HCT116 (cell line): ENCODE measurements at regions not wholly inside any gene's neighbourhood (a gene's known extent, or its start where the extent isn't known, plus 50 kb on each side); places are given as distances from the start of the nearest gene placed in this dataset.

Source experiments
- ATAC-seq: fragments of 200-7000 bp; cut with Tn5 transposase; 2 replicates; pipeline ENCODE4 v1.9.1; 2020; ENCODE audit warnings: mild to moderate bottlenecking, moderate library complexity
- BruUV-seq: library from RNA; stranded (reverse); fragments of 400-500 nt; replicated peaks from 2 replicates; lab custom pipeline; 2021; lab: Mats Ljungman, UMichigan
- CTCF ChIA-PET: fragments of 300-600 bp; sonication (Branson Sonifier 250); formaldehyde crosslinking; loops from one replicate; lab custom pipeline; 2021; ENCODE audit warnings: antibody characterized with exemption; lab: Charles Lee
- POLR2A ChIA-PET: fragments of 300-600, 350-600 bp; sonication (Branson Sonifier 250); formaldehyde crosslinking; loops from one replicate; lab custom pipeline; 2021; ENCODE audit warnings: antibody characterized with exemption; lab: Charles Lee
- RAD21 ChIA-PET, 2 experiments: fragments of 300-600 bp; sonication (Branson Sonifier 250); formaldehyde crosslinking; loops; one replicate each; lab custom pipeline; 2023; ENCODE audit warnings: low total read pairs in 2 of 2; ENCODE audit not compliant: uncharacterized antibody in 2 of 2, unreplicated experiment in 2 of 2, low non-redundant PET in 1 of 2; lab: Charles Lee
- DNase-seq: peaks from one replicate; pipeline ENCODE4 v3.0.0-alpha.2; 2010; ENCODE audit warnings: low read depth, low spot score
- H2AFZ ChIP-seq: fragments of 200-600 bp; shearing (Covaris generic), sonication (generic); 2 replicates; pipeline ENCODE4 v1.6.1; 2017; ENCODE audit warnings: low read depth, mixed run types, mixed read lengths, antibody characterized with exemption, low read length; ENCODE audit not compliant: poor library complexity, severe bottlenecking
- H3K27ac ChIP-seq: 2 replicates; pipeline ENCODE4 v1.5.1; 2012; ENCODE audit warnings: low read depth, low read length
- H3K27me3 ChIP-seq: fragments of 200-600 bp; sonication (generic); 2 replicates; pipeline ENCODE4 v1.6.1; 2016; ENCODE audit warnings: mixed run types, low read length, mixed read lengths; ENCODE audit not compliant: insufficient read depth
- H3K36me3 ChIP-seq, 2 experiments: fragments of 200-500 bp in 1 of 2; fragments of 200-600 bp in 1 of 2; sonication (Bioruptor generic) in 1 of 2; sonication (generic) in 1 of 2; 2 replicates each; pipeline versions ENCODE4 v1.5.1 to v1.6.1; 2014 to 2016; ENCODE audit warnings: low read length in 2 of 2, inconsistent platforms in 1 of 2, mixed read lengths in 1 of 2, mixed run types in 1 of 2; ENCODE audit not compliant: insufficient read depth in 2 of 2, control insufficient read depth in 1 of 2
- H3K4me1 ChIP-seq, 2 experiments: fragments of 200-600 bp in 1 of 2; sonication (generic) in 1 of 2; 2 replicates each; pipeline versions ENCODE4 v1.5.1 to v1.6.1; 2012 to 2017; ENCODE audit warnings: low read length in 2 of 2, inconsistent platforms in 1 of 2, mild to moderate bottlenecking in 1 of 2, mixed read lengths in 1 of 2, mixed run types in 1 of 2, moderate library complexity in 1 of 2; ENCODE audit not compliant: insufficient read depth in 2 of 2, control insufficient read depth in 1 of 2
- H3K4me2 ChIP-seq: fragments of 200-600 bp; sonication (generic); 2 replicates; pipeline ENCODE4 v1.6.1; 2017; ENCODE audit warnings: mixed run types, low read length, mixed read lengths
- H3K4me3 ChIP-seq, 2 experiments: fragments of 200-600 bp in 1 of 2; sonication (generic) in 1 of 2; replicated peaks in 1 of 2; 2 replicates each; pipeline ENCODE4 v1.5.1; 2011 to 2016; ENCODE audit warnings: low read length in 2 of 2, control low read depth in 1 of 2, low read depth in 1 of 2, mild to moderate bottlenecking in 1 of 2, mixed read lengths in 1 of 2, mixed run types in 1 of 2
- H3K79me2 ChIP-seq: fragments of 200-600 bp; sonication (generic); 2 replicates; pipeline ENCODE4 v1.6.1; 2017; ENCODE audit warnings: mild to moderate bottlenecking, mixed run types, low read length, moderate library complexity, mixed read lengths; ENCODE audit not compliant: insufficient read depth
- H3K9ac ChIP-seq: fragments of 200-600 bp; sonication (generic); 2 replicates; pipeline ENCODE4 v1.6.1; 2016; ENCODE audit warnings: low read length, mixed read lengths
- H3K9me2 ChIP-seq: fragments of 200-600 bp; sonication (generic), shearing (Covaris generic); 2 replicates; pipeline ENCODE4 v1.6.1; 2017; ENCODE audit warnings: mixed run types, mild to moderate bottlenecking, moderate library complexity; ENCODE audit not compliant: insufficient read depth
- H3K9me3 ChIP-seq, 2 experiments: fragments of 200-500 bp in 1 of 2; fragments of 200-600 bp in 1 of 2; sonication (Bioruptor generic) in 1 of 2; sonication (generic) in 1 of 2; 2 replicates each; pipeline ENCODE4 v1.6.1; 2014 to 2017; ENCODE audit warnings: low read length in 2 of 2, mixed read lengths in 2 of 2, inconsistent platforms in 1 of 2, low read depth in 1 of 2, mild to moderate bottlenecking in 1 of 2, mixed run types in 1 of 2, moderate library complexity in 1 of 2; ENCODE audit not compliant: control insufficient read depth in 1 of 2, insufficient read depth in 1 of 2
- H4K20me1 ChIP-seq: fragments of 200-600 bp; sonication (generic), shearing (Covaris generic); 2 replicates; pipeline ENCODE4 v1.6.1; 2017; ENCODE audit warnings: mixed run types, mild to moderate bottlenecking, moderate library complexity; ENCODE audit not compliant: insufficient read depth
- CBX3 ChIP-seq: IDR thresholded peaks from 2 replicates; pipeline ENCODE4 v1.6.1; 2012; ENCODE audit warnings: low read depth
- ELF1 ChIP-seq: IDR thresholded peaks from 2 replicates; pipeline ENCODE4 v1.6.1; 2012; ENCODE audit warnings: low read depth, borderline replicate concordance
- EZH2phosphoT487 ChIP-seq: fragments of 200-600 bp; IDR thresholded peaks from 2 replicates; pipeline ENCODE4 v1.6.1; 2018; ENCODE audit warnings: antibody characterized with exemption, borderline replicate concordance
- JUND ChIP-seq: IDR thresholded peaks from 2 replicates; pipeline ENCODE4 v1.6.1; 2012
- POLR2AphosphoS5 ChIP-seq: IDR thresholded peaks from 2 replicates; pipeline ENCODE4 v1.6.1; 2011; ENCODE audit warnings: mild to moderate bottlenecking, low read depth, low read length, moderate library complexity
- RAD21 ChIP-seq: IDR thresholded peaks from 2 replicates; pipeline ENCODE4 v1.6.1; 2012; ENCODE audit warnings: low read depth, mild to moderate bottlenecking
- SP1 ChIP-seq: IDR thresholded peaks from 2 replicates; pipeline ENCODE4 v1.6.1; 2012; ENCODE audit warnings: low read depth
- TCF7L2 ChIP-seq: IDR thresholded peaks from 2 replicates; pipeline ENCODE4 v1.7.0; 2011; ENCODE audit warnings: borderline replicate concordance, inconsistent platforms; ENCODE audit not compliant: insufficient read depth, insufficient read length; ENCODE audit errors: extremely low read depth
- YY1 ChIP-seq: IDR thresholded peaks from 2 replicates; pipeline ENCODE4 v1.6.1; 2011; ENCODE audit warnings: low read length, low read depth, moderate library complexity, mild to moderate bottlenecking; ENCODE audit not compliant: insufficient replicate concordance; ENCODE audit errors: extremely low read depth
- ZFX ChIP-seq: fragments of 450-650 bp; IDR thresholded peaks from 2 replicates; pipeline ENCODE4 v1.6.1; 2017
- intact Hi-C: fragments of 100-400 bp; cut with micrococcal nuclease; formaldehyde crosslinking; loops from 2 replicates; pipeline ENCODE4 v1.10.0; 2022
- TF ChIP-seq, protein P1 (sequence below), 3 experiments: fragments of 200-600 bp in 1 of 3; sonication (generic) in 1 of 3; IDR thresholded peaks in 2 of 3; conservative IDR thresholded peaks in 1 of 3; 2 replicates each; pipeline ENCODE4 v1.5.1; 2012 to 2017; ENCODE audit warnings: low read depth in 2 of 3, low read length in 2 of 3, antibody characterized with exemption in 1 of 3, borderline replicate concordance in 1 of 3, control low read depth in 1 of 3, mild to moderate bottlenecking in 1 of 3, mixed read lengths in 1 of 3, mixed run types in 1 of 3, moderate library complexity in 1 of 3; ENCODE audit not compliant: insufficient read depth in 1 of 3
- TF ChIP-seq, protein P2 (sequence below): IDR thresholded peaks from 2 replicates; pipeline ENCODE4 v1.6.1; 2011; ENCODE audit warnings: mild to moderate bottlenecking, low read length, moderate library complexity; ENCODE audit not compliant: insufficient replicate concordance; ENCODE audit errors: extremely low read depth
- TF ChIP-seq, protein P3 (sequence below): IDR thresholded peaks from 2 replicates; pipeline ENCODE4 v1.6.1; 2012; ENCODE audit warnings: low read depth

DNA sequence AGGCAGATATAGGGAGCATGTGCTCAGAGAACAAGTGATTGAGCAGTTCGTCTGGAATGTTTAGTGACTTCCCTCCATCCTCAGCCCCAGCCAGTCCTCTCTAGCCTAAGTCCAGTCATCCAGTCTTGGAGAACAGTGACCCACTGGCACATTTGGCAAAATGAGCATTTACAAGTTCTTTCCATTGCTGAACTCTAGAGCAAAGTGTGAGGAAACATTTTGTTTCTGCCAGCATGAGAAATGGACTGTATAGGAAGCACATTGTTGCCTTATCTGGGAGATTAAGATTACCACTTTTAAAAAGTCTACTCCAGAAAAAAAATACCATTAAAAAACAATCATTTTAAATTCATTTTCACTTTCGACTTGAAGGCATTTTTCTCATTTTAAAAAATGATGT, 353.6 kb downstream of the SHQ1 start:
- Histone ChIP-seq H3K4me2 (no peak overlapping the region), H3K4me3 (no peak overlapping the region), H4K20me1 (no peaks in the 10 kb centered on the region), H3K27me3 (no peaks in the 10 kb centered on the region), H3K36me3 (no peaks in the 10 kb centered on the region), H3K79me2 (no peaks in the 10 kb centered on the region), H3K9ac (no peak overlapping the region), H2AFZ (no peak overlapping the region), H3K4me1 (peaks cover 0 to 5% of the 10 kb centered on the region in 2 experiments; a peak in 1 of 4 replicates), H3K9me2 (no peaks in the 10 kb centered on the region), H3K9me3 (no peaks in the 10 kb centered on the region), H3K27ac (no peak overlapping the region)
- CTCF ChIA-PET = no interaction called here
- TF ChIP-seq CBX3 = no peak
- TF ChIP-seq POLR2AphosphoS5 = no peak
- no peak for TF ChIP-seq YY1
- TF ChIP-seq ZFX = no peak
- no peak for TF ChIP-seq TCF7L2
- no peak for TF ChIP-seq ELF1
- no peak for TF ChIP-seq RAD21
- RAD21 ChIA-PET = no interaction called here
- POLR2A ChIA-PET = no interaction called here
- DNase-seq (no peak), ATAC-seq (no peak)
- intact Hi-C loops = no loop called here
- no TSS peak for BruUV-seq

DNA sequence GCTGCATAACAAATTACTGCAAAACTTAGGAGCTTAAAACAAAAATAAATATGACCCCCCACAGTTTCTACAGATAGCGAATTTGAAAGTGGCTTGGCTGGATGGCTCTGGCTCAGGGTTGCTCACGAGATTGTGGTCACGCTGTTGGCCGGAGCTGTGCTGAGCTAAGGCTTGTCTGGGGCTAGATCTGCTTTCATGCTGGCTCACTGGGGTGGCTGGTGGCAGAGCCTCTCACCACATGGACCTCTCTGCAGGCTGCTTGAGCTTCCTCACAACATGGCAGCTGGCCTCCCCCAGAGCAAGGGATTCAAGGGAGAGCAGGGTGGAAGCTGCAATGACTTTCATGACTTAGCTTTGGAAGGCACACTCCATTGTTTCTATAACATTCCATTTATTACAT, 354.1 kb downstream of the SHQ1 start:
- no peaks in the 10 kb centered on the region for H3K9me3 ChIP-seq
- intact Hi-C loops = no loop called here
- H3K4me3 ChIP-seq = no peak overlapping the region
- no peak for ATAC-seq
- no peaks in the 10 kb centered on the region for H4K20me1 ChIP-seq
- CTCF ChIA-PET = no interaction called here
- POLR2A ChIA-PET = no interaction called here
- RAD21 ChIA-PET = no interaction called here
- H2AFZ ChIP-seq = no peak overlapping the region
- H3K9me2 ChIP-seq = no peaks in the 10 kb centered on the region
- no TSS peak for BruUV-seq
- no peaks in the 10 kb centered on the region for H3K79me2 ChIP-seq
- no peak overlapping the region for H3K9ac ChIP-seq
- no peaks in the 10 kb centered on the region for H3K36me3 ChIP-seq
- DNase-seq = no peak
- H3K27ac ChIP-seq = no peak overlapping the region
- peaks cover 0 to 5% of the 10 kb centered on the region in 2 experiments; a peak in 2 of 4 replicates for H3K4me1 ChIP-seq
- no peaks in the 10 kb centered on the region for H3K27me3 ChIP-seq
- no peak overlapping the region for H3K4me2 ChIP-seq
- TF ChIP-seq CBX3 (no peak), JUND (no peak), EZH2phosphoT487 (no peak), SP1 (no peak), ELF1 (no peak), POLR2AphosphoS5 (no peak)
- TF ChIP-seq, protein P1, sequence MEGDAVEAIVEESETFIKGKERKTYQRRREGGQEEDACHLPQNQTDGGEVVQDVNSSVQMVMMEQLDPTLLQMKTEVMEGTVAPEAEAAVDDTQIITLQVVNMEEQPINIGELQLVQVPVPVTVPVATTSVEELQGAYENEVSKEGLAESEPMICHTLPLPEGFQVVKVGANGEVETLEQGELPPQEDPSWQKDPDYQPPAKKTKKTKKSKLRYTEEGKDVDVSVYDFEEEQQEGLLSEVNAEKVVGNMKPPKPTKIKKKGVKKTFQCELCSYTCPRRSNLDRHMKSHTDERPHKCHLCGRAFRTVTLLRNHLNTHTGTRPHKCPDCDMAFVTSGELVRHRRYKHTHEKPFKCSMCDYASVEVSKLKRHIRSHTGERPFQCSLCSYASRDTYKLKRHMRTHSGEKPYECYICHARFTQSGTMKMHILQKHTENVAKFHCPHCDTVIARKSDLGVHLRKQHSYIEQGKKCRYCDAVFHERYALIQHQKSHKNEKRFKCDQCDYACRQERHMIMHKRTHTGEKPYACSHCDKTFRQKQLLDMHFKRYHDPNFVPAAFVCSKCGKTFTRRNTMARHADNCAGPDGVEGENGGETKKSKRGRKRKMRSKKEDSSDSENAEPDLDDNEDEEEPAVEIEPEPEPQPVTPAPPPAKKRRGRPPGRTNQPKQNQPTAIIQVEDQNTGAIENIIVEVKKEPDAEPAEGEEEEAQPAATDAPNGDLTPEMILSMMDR (IDR thresholded peaks at IDR 0.05 in 2 of 3, conservative IDR thresholded peaks at IDR 0.05 in 1 of 3; ENCODE audit: borderline replicate concordance in 1 of 3, insufficient read depth in 1 of 3, low read depth in 2 of 3, low read length in 2 of 3) = no peak
- TF ChIP-seq, protein P2, sequence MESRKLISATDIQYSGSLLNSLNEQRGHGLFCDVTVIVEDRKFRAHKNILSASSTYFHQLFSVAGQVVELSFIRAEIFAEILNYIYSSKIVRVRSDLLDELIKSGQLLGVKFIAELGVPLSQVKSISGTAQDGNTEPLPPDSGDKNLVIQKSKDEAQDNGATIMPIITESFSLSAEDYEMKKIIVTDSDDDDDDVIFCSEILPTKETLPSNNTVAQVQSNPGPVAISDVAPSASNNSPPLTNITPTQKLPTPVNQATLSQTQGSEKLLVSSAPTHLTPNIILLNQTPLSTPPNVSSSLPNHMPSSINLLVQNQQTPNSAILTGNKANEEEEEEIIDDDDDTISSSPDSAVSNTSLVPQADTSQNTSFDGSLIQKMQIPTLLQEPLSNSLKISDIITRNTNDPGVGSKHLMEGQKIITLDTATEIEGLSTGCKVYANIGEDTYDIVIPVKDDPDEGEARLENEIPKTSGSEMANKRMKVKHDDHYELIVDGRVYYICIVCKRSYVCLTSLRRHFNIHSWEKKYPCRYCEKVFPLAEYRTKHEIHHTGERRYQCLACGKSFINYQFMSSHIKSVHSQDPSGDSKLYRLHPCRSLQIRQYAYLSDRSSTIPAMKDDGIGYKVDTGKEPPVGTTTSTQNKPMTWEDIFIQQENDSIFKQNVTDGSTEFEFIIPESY = no peak
- TF ChIP-seq, protein P3, sequence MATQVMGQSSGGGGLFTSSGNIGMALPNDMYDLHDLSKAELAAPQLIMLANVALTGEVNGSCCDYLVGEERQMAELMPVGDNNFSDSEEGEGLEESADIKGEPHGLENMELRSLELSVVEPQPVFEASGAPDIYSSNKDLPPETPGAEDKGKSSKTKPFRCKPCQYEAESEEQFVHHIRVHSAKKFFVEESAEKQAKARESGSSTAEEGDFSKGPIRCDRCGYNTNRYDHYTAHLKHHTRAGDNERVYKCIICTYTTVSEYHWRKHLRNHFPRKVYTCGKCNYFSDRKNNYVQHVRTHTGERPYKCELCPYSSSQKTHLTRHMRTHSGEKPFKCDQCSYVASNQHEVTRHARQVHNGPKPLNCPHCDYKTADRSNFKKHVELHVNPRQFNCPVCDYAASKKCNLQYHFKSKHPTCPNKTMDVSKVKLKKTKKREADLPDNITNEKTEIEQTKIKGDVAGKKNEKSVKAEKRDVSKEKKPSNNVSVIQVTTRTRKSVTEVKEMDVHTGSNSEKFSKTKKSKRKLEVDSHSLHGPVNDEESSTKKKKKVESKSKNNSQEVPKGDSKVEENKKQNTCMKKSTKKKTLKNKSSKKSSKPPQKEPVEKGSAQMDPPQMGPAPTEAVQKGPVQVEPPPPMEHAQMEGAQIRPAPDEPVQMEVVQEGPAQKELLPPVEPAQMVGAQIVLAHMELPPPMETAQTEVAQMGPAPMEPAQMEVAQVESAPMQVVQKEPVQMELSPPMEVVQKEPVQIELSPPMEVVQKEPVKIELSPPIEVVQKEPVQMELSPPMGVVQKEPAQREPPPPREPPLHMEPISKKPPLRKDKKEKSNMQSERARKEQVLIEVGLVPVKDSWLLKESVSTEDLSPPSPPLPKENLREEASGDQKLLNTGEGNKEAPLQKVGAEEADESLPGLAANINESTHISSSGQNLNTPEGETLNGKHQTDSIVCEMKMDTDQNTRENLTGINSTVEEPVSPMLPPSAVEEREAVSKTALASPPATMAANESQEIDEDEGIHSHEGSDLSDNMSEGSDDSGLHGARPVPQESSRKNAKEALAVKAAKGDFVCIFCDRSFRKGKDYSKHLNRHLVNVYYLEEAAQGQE = no peak
